Osteoblast (primary cell): ENCODE measurements at regions not wholly inside any gene's neighbourhood (a gene's known extent, or its start where the extent isn't known, plus 50 kb on each side); places are given as distances from the start of the nearest gene placed in this dataset.

Experiments used
- DNase-seq: peaks from one replicate; pipeline ENCODE4 v3.0.0; 2011; ENCODE audit warnings: low spot score, mixed read lengths; ENCODE audit not compliant: insufficient read length; ENCODE audit errors: missing footprints
- H2AFZ ChIP-seq: 2 replicates; pipeline ENCODE4 v1.6.0; 2011; ENCODE audit warnings: mild to moderate bottlenecking, low read length
- H3K27ac ChIP-seq: 2 replicates; pipeline ENCODE4 v1.5.1; 2011; ENCODE audit warnings: mild to moderate bottlenecking, low read depth, low read length, moderate library complexity
- H3K27me3 ChIP-seq: 2 replicates; pipeline ENCODE4 v1.6.0; 2012; ENCODE audit warnings: mild to moderate bottlenecking, control low read depth, inconsistent platforms, low read length, moderate library complexity; ENCODE audit not compliant: insufficient read depth
- H3K36me3 ChIP-seq: 2 replicates; pipeline ENCODE4 v1.5.1; 2011; ENCODE audit warnings: mild to moderate bottlenecking, low read length, control low read depth, moderate library complexity; ENCODE audit not compliant: insufficient read depth
- H3K4me1 ChIP-seq: 2 replicates; pipeline ENCODE4 v1.5.1; 2011; ENCODE audit warnings: mild to moderate bottlenecking, low read length, control low read depth, moderate library complexity; ENCODE audit not compliant: insufficient read depth
- H3K4me2 ChIP-seq: 2 replicates; pipeline ENCODE4 v1.6.0; 2011; ENCODE audit warnings: mild to moderate bottlenecking, low read length; ENCODE audit not compliant: insufficient read depth
- H3K4me3 ChIP-seq: fragments of 200-600 bp; sonication (generic); 3 replicates; pipeline ENCODE4 v1.5.1; 2012; ENCODE audit warnings: mild to moderate bottlenecking, low read length, inconsistent platforms; ENCODE audit not compliant: insufficient read depth
- H3K79me2 ChIP-seq: 2 replicates; pipeline ENCODE4 v1.6.0; 2012; ENCODE audit warnings: mild to moderate bottlenecking, low read length, control low read depth, inconsistent platforms; ENCODE audit not compliant: insufficient read depth
- H3K9me3 ChIP-seq: 2 replicates; pipeline ENCODE4 v1.5.1; 2011; ENCODE audit warnings: low read depth, low read length, control low read depth
- H4K20me1 ChIP-seq: 2 replicates; pipeline ENCODE4 v1.6.0; 2012; ENCODE audit warnings: mild to moderate bottlenecking, low read length, control low read depth; ENCODE audit not compliant: insufficient read depth
- TF ChIP-seq, protein P1 (sequence below): IDR thresholded peaks from 2 replicates; pipeline ENCODE4 v1.5.1; 2011; ENCODE audit warnings: mild to moderate bottlenecking, low read depth, low read length, moderate library complexity; ENCODE audit errors: extremely low read depth

DNA sequence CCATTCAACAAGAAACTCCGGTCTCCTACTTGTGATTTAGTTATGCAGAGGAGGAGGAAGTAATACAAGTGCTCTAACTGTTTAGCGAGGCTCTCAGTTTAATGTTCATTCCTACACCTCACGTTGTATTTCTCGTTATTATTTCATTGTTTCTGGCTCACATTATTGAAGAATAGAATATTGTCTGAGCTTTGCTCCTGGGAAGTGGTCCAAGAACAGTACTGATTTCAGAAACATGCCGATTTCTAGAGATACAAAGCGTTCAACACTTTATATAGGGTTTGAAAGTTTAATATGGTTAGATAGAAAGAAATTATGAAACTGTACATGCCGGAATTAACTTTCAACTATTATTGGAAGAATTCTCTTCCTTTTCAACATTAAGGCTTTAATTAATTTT is 1145.5 kb downstream of the TBL1XR1 start:
- DNase-seq = no peak
- Histone ChIP-seq H3K27me3 (no peaks in the 10 kb centered on the region), H2AFZ (no peak overlapping the region), H3K79me2 (no peaks in the 10 kb centered on the region), H3K4me3 (no peak overlapping the region), H3K4me1 (no peaks in the 10 kb centered on the region), H4K20me1 (no peaks in the 10 kb centered on the region), H3K9me3 (no peaks in the 10 kb centered on the region), H3K4me2 (no peak overlapping the region), H3K36me3 (no peaks in the 10 kb centered on the region), H3K27ac (no peak overlapping the region)
- TF ChIP-seq, protein P1, sequence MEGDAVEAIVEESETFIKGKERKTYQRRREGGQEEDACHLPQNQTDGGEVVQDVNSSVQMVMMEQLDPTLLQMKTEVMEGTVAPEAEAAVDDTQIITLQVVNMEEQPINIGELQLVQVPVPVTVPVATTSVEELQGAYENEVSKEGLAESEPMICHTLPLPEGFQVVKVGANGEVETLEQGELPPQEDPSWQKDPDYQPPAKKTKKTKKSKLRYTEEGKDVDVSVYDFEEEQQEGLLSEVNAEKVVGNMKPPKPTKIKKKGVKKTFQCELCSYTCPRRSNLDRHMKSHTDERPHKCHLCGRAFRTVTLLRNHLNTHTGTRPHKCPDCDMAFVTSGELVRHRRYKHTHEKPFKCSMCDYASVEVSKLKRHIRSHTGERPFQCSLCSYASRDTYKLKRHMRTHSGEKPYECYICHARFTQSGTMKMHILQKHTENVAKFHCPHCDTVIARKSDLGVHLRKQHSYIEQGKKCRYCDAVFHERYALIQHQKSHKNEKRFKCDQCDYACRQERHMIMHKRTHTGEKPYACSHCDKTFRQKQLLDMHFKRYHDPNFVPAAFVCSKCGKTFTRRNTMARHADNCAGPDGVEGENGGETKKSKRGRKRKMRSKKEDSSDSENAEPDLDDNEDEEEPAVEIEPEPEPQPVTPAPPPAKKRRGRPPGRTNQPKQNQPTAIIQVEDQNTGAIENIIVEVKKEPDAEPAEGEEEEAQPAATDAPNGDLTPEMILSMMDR = no peak

DNA sequence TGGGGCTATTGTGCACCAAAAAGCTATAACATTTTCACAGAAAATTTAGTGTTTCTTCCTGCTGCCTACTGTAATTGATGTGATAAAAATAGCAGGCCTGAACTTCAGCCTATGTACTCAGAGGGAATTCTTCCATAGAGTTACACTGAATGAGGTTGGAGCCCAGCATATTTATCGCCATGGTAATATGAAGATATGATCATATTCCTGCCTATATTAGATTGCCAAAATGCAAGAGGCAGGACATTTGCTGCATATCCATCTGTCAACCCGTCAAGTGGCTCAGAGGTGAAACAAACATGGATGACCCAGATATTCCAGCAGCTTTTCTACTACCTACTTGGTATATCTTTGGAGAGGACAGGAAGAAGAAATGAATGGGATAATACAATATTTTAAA is 1150.6 kb downstream of the TBL1XR1 start:
- Histone ChIP-seq H2AFZ (no peak overlapping the region), H3K27me3 (no peaks in the 10 kb centered on the region), H3K4me3 (no peak overlapping the region), H3K36me3 (no peaks in the 10 kb centered on the region), H3K79me2 (no peaks in the 10 kb centered on the region), H4K20me1 (no peaks in the 10 kb centered on the region), H3K9me3 (no peaks in the 10 kb centered on the region), H3K27ac (no peak overlapping the region), H3K4me1 (no peaks in the 10 kb centered on the region), H3K4me2 (no peak overlapping the region)
- no peak for DNase-seq
- TF ChIP-seq, protein P1 = no peak

DNA sequence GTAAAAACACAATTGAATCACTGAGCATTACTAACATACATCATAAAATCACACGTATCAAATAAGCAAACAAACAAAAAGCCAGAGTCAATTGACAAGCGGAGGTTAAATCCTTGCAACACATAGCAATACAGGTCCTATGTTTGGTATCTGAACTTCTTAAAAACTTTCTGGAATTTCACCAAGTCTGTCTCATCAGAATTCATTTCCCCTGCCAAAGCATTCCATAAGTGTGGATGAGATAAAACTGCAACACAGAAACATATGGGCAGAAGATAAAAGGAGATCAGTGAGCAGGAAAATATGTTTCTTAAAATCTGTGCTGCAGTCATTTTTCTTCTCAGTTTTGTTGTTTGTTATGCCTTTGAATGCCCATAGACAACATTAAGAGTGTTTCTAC is 1155.5 kb downstream of the TBL1XR1 start:
- Histone ChIP-seq H4K20me1 (no peaks in the 10 kb centered on the region), H3K36me3 (no peaks in the 10 kb centered on the region), H3K79me2 (no peaks in the 10 kb centered on the region), H3K4me3 (no peak overlapping the region), H3K27ac (no peak overlapping the region), H3K9me3 (no peaks in the 10 kb centered on the region), H3K27me3 (no peaks in the 10 kb centered on the region), H3K4me1 (no peaks in the 10 kb centered on the region), H3K4me2 (no peak overlapping the region), H2AFZ (no peak overlapping the region)
- no peak for DNase-seq
- TF ChIP-seq, protein P1 = no peak

DNA sequence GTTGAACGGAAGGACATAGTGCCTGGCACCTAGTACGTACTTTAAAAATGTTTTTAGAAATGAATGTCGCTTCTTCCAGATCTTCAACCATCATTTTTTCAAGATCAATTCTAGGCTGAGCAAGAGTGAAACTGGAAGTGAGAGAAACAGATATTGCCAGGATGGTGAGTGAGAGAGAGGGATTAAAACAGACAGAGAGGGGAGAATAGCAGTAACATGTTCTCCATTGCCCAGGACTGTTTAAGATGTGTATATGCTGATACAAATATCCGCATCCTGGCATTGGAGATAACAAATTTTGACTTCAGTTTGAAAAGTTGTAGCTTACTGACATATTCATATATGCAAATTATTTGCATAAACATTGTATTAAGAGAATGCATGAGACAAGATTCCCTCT is 1156.1 kb downstream of the TBL1XR1 start:
- no peaks in the 10 kb centered on the region for H3K9me3 ChIP-seq
- H3K4me1 ChIP-seq = no peaks in the 10 kb centered on the region
- no peaks in the 10 kb centered on the region for H3K79me2 ChIP-seq
- H3K4me3 ChIP-seq = no peak overlapping the region
- no peak overlapping the region for H3K4me2 ChIP-seq
- no peak for DNase-seq
- no peak overlapping the region for H2AFZ ChIP-seq
- TF ChIP-seq, protein P1 = no peak
- H3K36me3 ChIP-seq = no peaks in the 10 kb centered on the region
- no peak overlapping the region for H3K27ac ChIP-seq
- no peaks in the 10 kb centered on the region for H3K27me3 ChIP-seq
- H4K20me1 ChIP-seq = no peaks in the 10 kb centered on the region
